Right cardiac atrium (tissue), 5 donors: ENCODE measurements at regions not wholly inside any gene's neighbourhood (a gene's known extent, or its start where the extent isn't known, plus 50 kb on each side); places are given as distances from the start of the nearest gene placed in this dataset.

Experiments used
- ATAC-seq, 2 donors: fragments of 200-7000 bp; cut with Tn5 transposase; one replicate each; pipeline versions ENCODE4 v1.8.0 to v1.9.1; 2020; ENCODE audit warnings: moderate library complexity in 2 of 2, mild to moderate bottlenecking in 1 of 2
- DNase-seq, 3 donors: peaks; one replicate each; pipeline ENCODE4 v3.0.0-alpha.2; 2020
- H3K27ac ChIP-seq: one replicate; pipeline ENCODE4 v1.5.1; 2013; ENCODE audit warnings: mild to moderate bottlenecking, low read length, control low read depth, moderate library complexity
- H3K27me3 ChIP-seq: one replicate; pipeline ENCODE4 v1.6.1; 2013; ENCODE audit not compliant: control insufficient read depth, insufficient read depth
- H3K4me1 ChIP-seq: one replicate; pipeline ENCODE4 v1.6.1; 2013; ENCODE audit warnings: low read length; ENCODE audit not compliant: control insufficient read depth, insufficient read depth
- H3K4me3 ChIP-seq: one replicate; pipeline ENCODE4 v1.5.1; 2013; ENCODE audit warnings: low read length, control low read depth
- H3K9me3 ChIP-seq: one replicate; pipeline ENCODE4 v1.6.1; 2013; ENCODE audit warnings: low read length; ENCODE audit not compliant: control insufficient read depth
- WGBS: extraction: QIAGEN DNeasy Blood & Tissue Kit; methylation state at CpG from one replicate; pipeline ENCODE4 v1.1.7; 2013; 5-methylcytosine and 5-hydroxymethylcytosine counted together
- intact Hi-C, 4 donors: fragments of 100-400 bp; cut with DNase I; formaldehyde crosslinking; loops; one replicate each; pipeline versions ENCODE4 v1.11.0 to v1.14.0; 2022 to 2023
- donor health status: healthy with polysubstance abuse.
- donor health status: DM: no; HTN: yes; CAD: no.
- donor health status: DM: no; HTN: no; CAD: no.
- donor health status: DM: no; HTN: yes; CAD: no; lungs with severe emphysema.
- donor health status: DM: yes; HTN: yes; CAD: no.

- no peaks in the 10 kb centered on the region for H3K27me3 ChIP-seq
- H3K27ac ChIP-seq: no peak overlapping the region
- H3K9me3 ChIP-seq: no peaks in the 10 kb centered on the region
- WGBS: 44% methylated on average over 6 of the region's 6 CpGs
- no peak for DNase-seq
- no peak for ATAC-seq
- H3K4me3 ChIP-seq: no peak overlapping the region
- intact Hi-C loops: no loop called here
- H3K4me1 ChIP-seq: no peaks in the 10 kb centered on the region
Observed at GRCh38 chr6:16872543-16873235, 111.4 kb upstream of the ATXN1 start.

- H3K4me1 ChIP-seq: no peaks in the 10 kb centered on the region
- no peak overlapping the region for H3K27ac ChIP-seq
- no peak for DNase-seq
- WGBS: 94% methylated on average over 5 of the region's 5 CpGs
- H3K4me3 ChIP-seq: no peak overlapping the region
- intact Hi-C loops: no loop called here
- no peaks in the 10 kb centered on the region for H3K9me3 ChIP-seq
- ATAC-seq: no peak
- no peaks in the 10 kb centered on the region for H3K27me3 ChIP-seq
Observed at GRCh38 chr6:16871047-16871446, 109.8 kb upstream of the ATXN1 start.

- WGBS: 38% methylated on average over 3 of the region's 3 CpGs
- no peak for DNase-seq
- H3K27me3 ChIP-seq: no peaks in the 10 kb centered on the region
Observed at GRCh38 chr6:16868968-16869367, 107.7 kb upstream of the ATXN1 start.

GRCh38 chr6:16857969-16858592, 96.8 kb upstream of the ATXN1 start:
- H3K27ac ChIP-seq: no peak overlapping the region
- ATAC-seq (no peak), DNase-seq (no peak)
- intact Hi-C loops: no loop called here
- H3K27me3 ChIP-seq: no peaks in the 10 kb centered on the region
- H3K4me3 ChIP-seq: no peak overlapping the region
- peaks cover 3% of the 10 kb centered on the region for H3K4me1 ChIP-seq
- 52% methylated on average over 5 of the region's 5 CpGs for WGBS
- no peaks in the 10 kb centered on the region for H3K9me3 ChIP-seq

More at GRCh38 chr6:16868968-16869367, 107.7 kb upstream of the ATXN1 start:
- no peaks in the 10 kb centered on the region for H3K4me1 ChIP-seq
- no peak for ATAC-seq
- no peak overlapping the region for H3K27ac ChIP-seq
- H3K4me3 ChIP-seq: no peak overlapping the region
- intact Hi-C loops: no loop called here
- no peaks in the 10 kb centered on the region for H3K9me3 ChIP-seq

- no peaks in the 10 kb centered on the region for H3K27me3 ChIP-seq
- intact Hi-C loops: no loop called here
- H3K4me1 ChIP-seq: peaks cover 3% of the 10 kb centered on the region
- no peaks in the 10 kb centered on the region for H3K9me3 ChIP-seq
- DNase-seq (no peak), ATAC-seq (no peak)
- H3K27ac ChIP-seq: no peak overlapping the region
- H3K4me3 ChIP-seq: no peak overlapping the region
Observed at GRCh38 chr6:16855460-16855859, 94.2 kb upstream of the ATXN1 start.

- 69% methylated on average over 2 of the region's 2 CpGs for WGBS
- intact Hi-C loops: no loop called here
Observed at GRCh38 chr6:16854986-16855385, 93.7 kb upstream of the ATXN1 start.

GRCh38 chr6:16852671-16853070, 91.4 kb upstream of the ATXN1 start:
- Histone ChIP-seq H3K4me1 (peaks cover 3% of the 10 kb centered on the region), H3K9me3 (no peaks in the 10 kb centered on the region), H3K4me3 (no peak overlapping the region), H3K27ac (no peak overlapping the region), H3K27me3 (no peaks in the 10 kb centered on the region)
- DNase-seq (no peak), ATAC-seq (no peak)
- 88% methylated on average over 6 of the region's 6 CpGs for WGBS
- intact Hi-C loops: no loop called here

More at GRCh38 chr6:16854986-16855385, 93.7 kb upstream of the ATXN1 start:
- Histone ChIP-seq H3K4me1 (peaks cover 3% of the 10 kb centered on the region), H3K9me3 (no peaks in the 10 kb centered on the region), H3K4me3 (no peak overlapping the region), H3K27me3 (no peaks in the 10 kb centered on the region), H3K27ac (no peak overlapping the region)
- ATAC-seq: no peak
- DNase-seq: no peak

- WGBS: 9% methylated on average over 1 of the region's 1 CpG
- H3K9me3 ChIP-seq: no peaks in the 10 kb centered on the region
- intact Hi-C loops: no loop called here
Observed at GRCh38 chr6:16851758-16852157, 90.5 kb upstream of the ATXN1 start.

GRCh38 chr6:16851044-16851540, 89.8 kb upstream of the ATXN1 start:
- Histone ChIP-seq H3K4me3 (no peak overlapping the region), H3K27ac (no peak overlapping the region), H3K4me1 (peaks cover 3% of the 10 kb centered on the region), H3K9me3 (no peaks in the 10 kb centered on the region), H3K27me3 (no peaks in the 10 kb centered on the region)
- DNase-seq: no peak
- ATAC-seq: no peak
- intact Hi-C loops: no loop called here
- WGBS: 70% methylated on average over 3 of the region's 3 CpGs

More at GRCh38 chr6:16851758-16852157, 90.5 kb upstream of the ATXN1 start:
- Histone ChIP-seq H3K4me3 (no peak overlapping the region), H3K27me3 (no peaks in the 10 kb centered on the region), H3K4me1 (peaks cover 3% of the 10 kb centered on the region), H3K27ac (no peak overlapping the region)
- ATAC-seq: no peak
- no peak for DNase-seq

- Histone ChIP-seq H3K4me1 (peaks cover 3% of the 10 kb centered on the region), H3K9me3 (no peaks in the 10 kb centered on the region), H3K4me3 (no peak overlapping the region), H3K27ac (no peak overlapping the region), H3K27me3 (no peaks in the 10 kb centered on the region)
- DNase-seq (no peak), ATAC-seq (no peak)
- WGBS: 54% methylated on average over 5 of the region's 5 CpGs
- intact Hi-C loops: no loop called here
Observed at GRCh38 chr6:16850681-16851026, 89.4 kb upstream of the ATXN1 start.

GRCh38 chr6:16849988-16850680, 88.9 kb upstream of the ATXN1 start:
- DNase-seq (no peak), ATAC-seq (peak in 1 of 2 donors; percentile 59)
- Histone ChIP-seq H3K4me1 (peaks cover 1% of the 10 kb centered on the region), H3K27ac (no peak overlapping the region), H3K4me3 (no peak overlapping the region), H3K27me3 (no peaks in the 10 kb centered on the region), H3K9me3 (no peaks in the 10 kb centered on the region)
- intact Hi-C loops: no loop called here
- WGBS: 75% methylated on average over 7 of the region's 7 CpGs
